SK-N-SH (cell line): ENCODE measurements at regions not wholly inside any gene's neighbourhood (a gene's known extent, or its start where the extent isn't known, plus 50 kb on each side); places are given as distances from the start of the nearest gene placed in this dataset.

Source experiments
- CTCF ChIA-PET: fragments of 300-600, 350-600 bp; formaldehyde crosslinking; extraction: SDS; loops from one replicate; lab custom pipeline; 2021; lab: Yijun Ruan, JAX
- POLR2A ChIA-PET: fragments of 350-600 bp; sonication (Branson Sonifier 250); formaldehyde crosslinking; extraction: SDS; loops from one replicate; lab custom pipeline; 2020; ENCODE audit warnings: antibody characterized with exemption, inconsistent platforms; lab: Yijun Ruan, JAX
- DNase-seq: peaks from one replicate; pipeline ENCODE4 v3.0.0; 2012
- H2AFZ ChIP-seq: fragments of 200-600 bp; sonication (generic); 2 replicates; pipeline ENCODE4 v1.8.1; 2016; ENCODE audit warnings: antibody characterized with exemption, mild to moderate bottlenecking, low read depth
- H3F3A ChIP-seq: fragments of 200-600 bp; sonication (generic); replicated peaks from 2 replicates; pipeline ENCODE3; 2016; ENCODE audit warnings: antibody characterized with exemption, mild to moderate bottlenecking; ENCODE audit not compliant: insufficient read depth
- H3K27ac ChIP-seq, 2 experiments: fragments of 200-500 bp in 1 of 2; fragments of 200-600 bp in 1 of 2; sonication (Bioruptor generic) in 1 of 2; sonication (generic), shearing (Covaris generic) in 1 of 2; 2 replicates each; pipeline versions ENCODE4 v1.5.1 to v1.6.1; 2014 to 2016; ENCODE audit warnings: low read depth in 2 of 2, inconsistent platforms in 1 of 2, low read length in 1 of 2, mild to moderate bottlenecking in 1 of 2, mixed read lengths in 1 of 2
- H3K27me3 ChIP-seq: fragments of 200-600 bp; sonication (generic), shearing (Covaris generic); 2 replicates; pipeline ENCODE4 v1.6.1; 2016; ENCODE audit warnings: mixed run types; ENCODE audit not compliant: insufficient read depth
- H3K36me3 ChIP-seq, 2 experiments: fragments of 200-500 bp in 1 of 2; fragments of 200-600 bp in 1 of 2; sonication (Bioruptor generic) in 1 of 2; sonication (generic) in 1 of 2; replicated peaks in 1 of 2; 2 replicates each; pipeline versions ENCODE3 to v1.5.1; 2014 to 2016; ENCODE audit warnings: low read length in 1 of 2, mild to moderate bottlenecking in 1 of 2; ENCODE audit not compliant: insufficient read depth in 2 of 2, control insufficient read depth in 1 of 2
- H3K4me1 ChIP-seq, 2 experiments: fragments of 200-500 bp in 1 of 2; fragments of 200-600 bp in 1 of 2; sonication (Bioruptor generic) in 1 of 2; sonication (generic), shearing (Covaris generic) in 1 of 2; 2 replicates each; pipeline versions ENCODE4 v1.5.1 to v1.6.1; 2014 to 2016; ENCODE audit warnings: low read depth in 1 of 2, low read length in 1 of 2, mixed run types in 1 of 2; ENCODE audit not compliant: insufficient read depth in 2 of 2, control insufficient read depth in 1 of 2
- H3K4me2 ChIP-seq: fragments of 200-600 bp; sonication (generic), shearing (Covaris generic); 2 replicates; pipeline ENCODE4 v1.6.1; 2017; ENCODE audit warnings: mixed run types
- H3K4me3 ChIP-seq, 2 experiments: fragments of 200-500 bp in 1 of 2; fragments of 200-600 bp in 1 of 2; sonication (Bioruptor generic) in 1 of 2; sonication (generic), shearing (Covaris generic) in 1 of 2; 2 replicates each; pipeline versions ENCODE4 v1.5.1 to v1.8.1; 2014 to 2016; ENCODE audit warnings: low read depth in 2 of 2, inconsistent platforms in 1 of 2, low read length in 1 of 2, mild to moderate bottlenecking in 1 of 2, mixed read lengths in 1 of 2, moderate library complexity in 1 of 2
- H3K79me2 ChIP-seq: fragments of 200-600 bp; sonication (generic); 2 replicates; pipeline ENCODE4 v1.8.1; 2017; ENCODE audit warnings: mild to moderate bottlenecking; ENCODE audit not compliant: insufficient read depth
- H3K9ac ChIP-seq: fragments of 200-600 bp; sonication (generic); 2 replicates; pipeline ENCODE4 v1.6.1; 2017; ENCODE audit warnings: mixed run types
- H3K9me2 ChIP-seq: fragments of 200-600 bp; sonication (generic); 2 replicates; pipeline ENCODE4 v1.6.1; 2017; ENCODE audit warnings: mixed run types
- H3K9me3 ChIP-seq: fragments of 200-600 bp; sonication (generic); 2 replicates; pipeline ENCODE4 v1.6.1; 2017; ENCODE audit warnings: mixed run types, mild to moderate bottlenecking, moderate library complexity
- H4K20me1 ChIP-seq: fragments of 200-600 bp; sonication (generic); 2 replicates; pipeline ENCODE4 v1.6.1; 2017; ENCODE audit warnings: mild to moderate bottlenecking, mixed run types; ENCODE audit not compliant: insufficient read depth
- ELF1 ChIP-seq: IDR thresholded peaks from 2 replicates; pipeline ENCODE4 v1.4.0; 2012
- EP300 ChIP-seq, 2 experiments: IDR thresholded peaks; 2 replicates each; pipeline versions ENCODE4 v1.4.0 to v1.6.1; 2012; ENCODE audit warnings: borderline replicate concordance in 1 of 2, low read depth in 1 of 2, low read length in 1 of 2
- FOSL2 ChIP-seq: IDR thresholded peaks from 2 replicates; pipeline ENCODE4 v1.4.0; 2012; ENCODE audit warnings: low read depth, mild to moderate bottlenecking, moderate library complexity, borderline replicate concordance
- FOXJ3 ChIP-seq: sonication (generic); formaldehyde crosslinking; IDR thresholded peaks from 2 replicates; pipeline ENCODE4 v1.5.1; 2020; ENCODE audit warnings: mild to moderate bottlenecking, missing genetic modification reagents
- FOXM1 ChIP-seq: IDR thresholded peaks from 2 replicates; pipeline ENCODE4 v1.4.0; 2012; ENCODE audit warnings: low read depth, mild to moderate bottlenecking
- JUND ChIP-seq: IDR thresholded peaks from 2 replicates; pipeline ENCODE4 v1.4.0; 2012
- MEF2A ChIP-seq: IDR thresholded peaks from 2 replicates; pipeline ENCODE4 v1.4.0; 2012; ENCODE audit warnings: low read depth, borderline replicate concordance
- MXI1 ChIP-seq: IDR thresholded peaks from 2 replicates; pipeline ENCODE4 v1.6.1; 2012; ENCODE audit warnings: mild to moderate bottlenecking, low read depth, low read length, improper control_type of control experiment
- NRF1 ChIP-seq: IDR thresholded peaks from 2 replicates; pipeline ENCODE4 v1.6.1; 2012; ENCODE audit warnings: low read depth, mild to moderate bottlenecking, low read length
- POLR2AphosphoS5 ChIP-seq: IDR thresholded peaks from 2 replicates; pipeline ENCODE4 v1.6.1; 2012; ENCODE audit warnings: low read depth, low read length
- RAD21 ChIP-seq: IDR thresholded peaks from 2 replicates; pipeline ENCODE4 v1.6.1; 2012; ENCODE audit warnings: mild to moderate bottlenecking, low read length
- RFX5 ChIP-seq: IDR thresholded peaks from 2 replicates; pipeline ENCODE4 v1.6.1; 2012; ENCODE audit warnings: mild to moderate bottlenecking, improper control_type of control experiment, low read length
- RXRA ChIP-seq: IDR thresholded peaks from 2 replicates; pipeline ENCODE4 v1.4.0; 2012; ENCODE audit warnings: low read depth, mild to moderate bottlenecking, borderline replicate concordance
- SIN3A ChIP-seq: IDR thresholded peaks from 2 replicates; pipeline ENCODE4 v1.6.1; 2012; ENCODE audit warnings: low read depth, mild to moderate bottlenecking, low read length, moderate library complexity, borderline replicate concordance
- SMC3 ChIP-seq: IDR thresholded peaks from 2 replicates; pipeline ENCODE4 v1.6.1; 2012; ENCODE audit warnings: low read depth, low read length, improper control_type of control experiment
- TAF1 ChIP-seq: IDR thresholded peaks from 2 replicates; pipeline ENCODE4 v1.6.1; 2012; ENCODE audit warnings: low read depth, mild to moderate bottlenecking, low read length, moderate library complexity, borderline replicate concordance
- TCF12 ChIP-seq: IDR thresholded peaks from 2 replicates; pipeline ENCODE4 v1.4.0; 2012
- YY1 ChIP-seq: IDR thresholded peaks from 2 replicates; pipeline ENCODE4 v1.4.0; 2012; ENCODE audit warnings: low read depth, mild to moderate bottlenecking
- WGBS: methylation state at CpG from one replicate; pipeline ENCODE4 v1.1.6; 2017; ENCODE audit warnings: low lambda C conversion rate; 5-methylcytosine and 5-hydroxymethylcytosine counted together
- TF ChIP-seq, protein P1 (sequence below): fragments of 150-350 bp; IDR thresholded peaks from 2 replicates; pipeline ENCODE4 v1.6.1; 2016; ENCODE audit warnings: mild to moderate bottlenecking, low read depth, low read length
- TF ChIP-seq, protein P2 (sequence below): IDR thresholded peaks from 2 replicates; pipeline ENCODE4 v1.4.0; 2012; ENCODE audit warnings: low read depth, borderline replicate concordance
- TF ChIP-seq, protein P3 (sequence below): fragments of 150-350 bp; IDR thresholded peaks from 2 replicates; pipeline ENCODE4 v1.6.1; 2017; ENCODE audit warnings: antibody characterized with exemption, low read length, low read depth, borderline replicate concordance
- TF ChIP-seq, protein P4 (sequence below): IDR thresholded peaks from 2 replicates; pipeline ENCODE4; 2012

DNA sequence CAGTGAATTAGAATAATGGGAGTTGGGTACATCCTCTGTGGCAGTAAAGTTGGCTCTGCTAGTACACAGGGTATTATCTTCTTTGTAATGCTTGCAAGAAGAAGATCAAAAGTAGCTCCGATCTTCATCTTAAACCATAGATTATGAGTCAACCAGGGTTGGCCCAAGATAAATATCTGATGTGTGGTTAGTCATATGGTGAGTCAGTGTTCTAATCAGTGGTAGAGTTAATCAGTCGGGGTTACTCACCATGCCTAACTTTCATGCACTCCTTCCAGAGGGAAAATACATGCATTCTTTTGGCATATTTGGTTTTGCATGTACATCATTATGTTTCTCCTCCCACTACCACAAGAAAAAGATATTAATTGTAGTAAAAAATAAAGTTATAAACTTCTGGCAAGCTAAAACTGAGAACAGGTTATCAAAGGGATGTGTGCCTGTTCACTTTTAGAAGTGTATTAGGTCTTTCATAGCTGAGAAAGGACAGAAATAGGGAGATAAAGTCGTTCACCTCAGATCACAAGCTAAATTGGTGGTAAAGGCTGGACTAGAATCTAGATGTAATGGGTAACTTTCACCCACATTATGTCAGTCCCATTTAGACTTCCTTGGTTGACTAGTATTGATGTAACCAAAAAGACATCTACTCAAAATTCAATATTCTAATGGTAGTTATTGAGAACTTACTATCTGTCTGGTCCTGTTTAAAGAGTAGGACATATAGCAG is 684.4 kb downstream of the IRS1 start (continued):
- TF ChIP-seq, protein P1, sequence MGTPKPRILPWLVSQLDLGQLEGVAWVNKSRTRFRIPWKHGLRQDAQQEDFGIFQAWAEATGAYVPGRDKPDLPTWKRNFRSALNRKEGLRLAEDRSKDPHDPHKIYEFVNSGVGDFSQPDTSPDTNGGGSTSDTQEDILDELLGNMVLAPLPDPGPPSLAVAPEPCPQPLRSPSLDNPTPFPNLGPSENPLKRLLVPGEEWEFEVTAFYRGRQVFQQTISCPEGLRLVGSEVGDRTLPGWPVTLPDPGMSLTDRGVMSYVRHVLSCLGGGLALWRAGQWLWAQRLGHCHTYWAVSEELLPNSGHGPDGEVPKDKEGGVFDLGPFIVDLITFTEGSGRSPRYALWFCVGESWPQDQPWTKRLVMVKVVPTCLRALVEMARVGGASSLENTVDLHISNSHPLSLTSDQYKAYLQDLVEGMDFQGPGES, result no peak
- TF ChIP-seq FOSL2, result peak; percentile 100
- peak; percentile 63 to 100 for TF ChIP-seq EP300 (IDR thresholded peaks at IDR 0.05; ENCODE audit: borderline replicate concordance in 1 of 2, low read depth in 1 of 2, low read length in 1 of 2)
- TF ChIP-seq ELF1, result peak; percentile 55; the same call in 1 of the 2 replicates
- peak; percentile 97 for TF ChIP-seq FOXM1
- peak; percentile 90 for TF ChIP-seq MEF2A
- TF ChIP-seq JUND, result peak; percentile 100
- TF ChIP-seq SMC3, result no peak
- peak; percentile 95 for TF ChIP-seq POLR2AphosphoS5
- TF ChIP-seq TCF12, result peak; percentile 98
- peak; percentile 37; the same call in 1 of the 2 replicates for TF ChIP-seq TAF1
- no peak for TF ChIP-seq RFX5
- TF ChIP-seq YY1, result peak; percentile 41; the same call in 1 of the 2 replicates
- 0 out of 2 replicates have a peak, but pooled peaks have one; percentile 77 for TF ChIP-seq SIN3A
- TF ChIP-seq, all 33 proteins: peak for 20

DNA sequence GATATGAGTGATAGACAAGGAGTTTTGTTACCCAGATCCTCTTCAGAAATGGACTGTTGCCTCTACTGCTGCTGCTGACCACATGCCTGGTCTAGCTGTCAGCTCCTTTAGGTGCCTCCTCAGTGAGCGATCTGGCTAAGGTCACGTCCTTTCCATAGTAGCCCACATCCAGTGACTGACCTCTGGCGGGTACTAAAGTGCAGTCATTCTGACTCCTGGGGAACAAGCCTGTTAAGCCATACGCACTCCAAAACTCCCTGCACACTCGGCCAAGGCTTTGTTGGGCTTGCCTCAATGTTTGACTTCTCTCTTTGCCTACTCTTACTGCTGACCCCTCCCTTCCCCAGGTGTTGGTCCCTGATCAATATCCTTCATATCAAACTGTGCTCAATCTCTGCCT is 685.2 kb downstream of the IRS1 start:
- peaks cover 2 to 29% of the 10 kb centered on the region in 2 experiments; a peak in 3 of 4 replicates for H3K4me1 ChIP-seq
- H4K20me1 ChIP-seq, result no peaks in the 10 kb centered on the region
- H3K27ac ChIP-seq, result peak overlapping the region in 1 of 2 experiments; percentile 93; a peak in 2 of 4 replicates
- no peaks in the 10 kb centered on the region for H3K36me3 ChIP-seq
- no peaks in the 10 kb centered on the region for H3K79me2 ChIP-seq
- H3K9ac ChIP-seq, result no peak overlapping the region
- 34% methylated on average over 5 of the region's 5 CpGs for WGBS
- TF ChIP-seq FOXM1, result no peak
- TF ChIP-seq RAD21, result no peak
- TF ChIP-seq, protein P2, sequence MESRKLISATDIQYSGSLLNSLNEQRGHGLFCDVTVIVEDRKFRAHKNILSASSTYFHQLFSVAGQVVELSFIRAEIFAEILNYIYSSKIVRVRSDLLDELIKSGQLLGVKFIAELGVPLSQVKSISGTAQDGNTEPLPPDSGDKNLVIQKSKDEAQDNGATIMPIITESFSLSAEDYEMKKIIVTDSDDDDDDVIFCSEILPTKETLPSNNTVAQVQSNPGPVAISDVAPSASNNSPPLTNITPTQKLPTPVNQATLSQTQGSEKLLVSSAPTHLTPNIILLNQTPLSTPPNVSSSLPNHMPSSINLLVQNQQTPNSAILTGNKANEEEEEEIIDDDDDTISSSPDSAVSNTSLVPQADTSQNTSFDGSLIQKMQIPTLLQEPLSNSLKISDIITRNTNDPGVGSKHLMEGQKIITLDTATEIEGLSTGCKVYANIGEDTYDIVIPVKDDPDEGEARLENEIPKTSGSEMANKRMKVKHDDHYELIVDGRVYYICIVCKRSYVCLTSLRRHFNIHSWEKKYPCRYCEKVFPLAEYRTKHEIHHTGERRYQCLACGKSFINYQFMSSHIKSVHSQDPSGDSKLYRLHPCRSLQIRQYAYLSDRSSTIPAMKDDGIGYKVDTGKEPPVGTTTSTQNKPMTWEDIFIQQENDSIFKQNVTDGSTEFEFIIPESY, result no peak
- TF ChIP-seq, protein P3, sequence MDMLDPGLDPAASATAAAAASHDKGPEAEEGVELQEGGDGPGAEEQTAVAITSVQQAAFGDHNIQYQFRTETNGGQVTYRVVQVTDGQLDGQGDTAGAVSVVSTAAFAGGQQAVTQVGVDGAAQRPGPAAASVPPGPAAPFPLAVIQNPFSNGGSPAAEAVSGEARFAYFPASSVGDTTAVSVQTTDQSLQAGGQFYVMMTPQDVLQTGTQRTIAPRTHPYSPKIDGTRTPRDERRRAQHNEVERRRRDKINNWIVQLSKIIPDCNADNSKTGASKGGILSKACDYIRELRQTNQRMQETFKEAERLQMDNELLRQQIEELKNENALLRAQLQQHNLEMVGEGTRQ, result no peak
- TF ChIP-seq, protein P4, sequence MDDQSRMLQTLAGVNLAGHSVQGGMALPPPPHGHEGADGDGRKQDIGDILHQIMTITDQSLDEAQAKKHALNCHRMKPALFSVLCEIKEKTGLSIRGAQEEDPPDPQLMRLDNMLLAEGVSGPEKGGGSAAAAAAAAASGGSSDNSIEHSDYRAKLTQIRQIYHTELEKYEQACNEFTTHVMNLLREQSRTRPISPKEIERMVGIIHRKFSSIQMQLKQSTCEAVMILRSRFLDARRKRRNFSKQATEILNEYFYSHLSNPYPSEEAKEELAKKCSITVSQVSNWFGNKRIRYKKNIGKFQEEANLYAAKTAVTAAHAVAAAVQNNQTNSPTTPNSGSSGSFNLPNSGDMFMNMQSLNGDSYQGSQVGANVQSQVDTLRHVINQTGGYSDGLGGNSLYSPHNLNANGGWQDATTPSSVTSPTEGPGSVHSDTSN, result no peak
- no peak for TF ChIP-seq JUND
- no peak for TF ChIP-seq NRF1
- TF ChIP-seq RXRA, result peak; percentile 77
- no peak for TF ChIP-seq FOXJ3
- no peak for TF ChIP-seq EP300 (IDR thresholded peaks at IDR 0.05; ENCODE audit: borderline replicate concordance in 1 of 2, low read depth in 1 of 2, low read length in 1 of 2)
- no peak for TF ChIP-seq MXI1
- TF ChIP-seq FOSL2, result 0 out of 2 replicates have a peak, but pooled peaks have one; percentile 3
- H3K4me2 ChIP-seq, result peak overlapping the region; percentile 52; the same call in 1 of the 2 replicates
- no peak overlapping the region for H2AFZ ChIP-seq
- H3K9me3 ChIP-seq, result no peaks in the 10 kb centered on the region
- CTCF ChIA-PET, result no interaction called here
- peaks cover 24% of the 10 kb centered on the region for H3F3A ChIP-seq
- DNase-seq, result no peak
- no peaks in the 10 kb centered on the region for H3K9me2 ChIP-seq
- no peaks in the 10 kb centered on the region for H3K27me3 ChIP-seq
- POLR2A ChIA-PET, result interaction anchor here (0.6 kb wide), 1 partner anchor 506 kb away, joined by 3 read pairs; no protein-coding TSS in a partner anchor
- no peak overlapping the region for H3K4me3 ChIP-seq
